ENCODE measurements at regions not wholly inside any gene's neighbourhood (a gene's known extent, or its start where the extent isn't known, plus 50 kb on each side); places are given as distances from the start of the nearest gene placed in this dataset.
A peak's percentile ranks its signal among the peaks of the same experiment; 100 is the strongest.
"Not testable (repeated sequence)": the region's sequence is repeated elsewhere in the genome, so short reads cannot be mapped to it uniquely, and the experiment has no call there.

- no peak overlapping the region for H3K27ac Mint-ChIP-seq
- intact Hi-C loops (cut with micrococcal nuclease) = loop anchor here in 1 of 2 donors (10.0 kb wide), 1 partner anchor 463 kb away; no protein-coding TSS in a partner anchor
- H3K4me3 ChIP-seq (ENCODE audit: low read length) = no peak overlapping the region
- no peaks in the 10 kb centered on the region for H3K4me1 ChIP-seq (ENCODE audit: control insufficient read depth in 2 of 2, insufficient read depth in 2 of 2, low read length in 2 of 2)
- no peaks in the 10 kb centered on the region for H3K36me3 Mint-ChIP-seq
- ChIA-PET CTCF (no interaction called here), POLR2A (no interaction called here)
- no peaks in the 10 kb centered on the region for H3K9me3 ChIP-seq (ENCODE audit: control insufficient read depth in 2 of 3, low read length in 3 of 3)
- ATAC-seq (no peak), DNase-seq (no peak)
- H3K27ac ChIP-seq (ENCODE audit: low read depth, low read length) = no peak overlapping the region
- H3K4me3 Mint-ChIP-seq = no peak overlapping the region
- no peaks in the 10 kb centered on the region for H3K27me3 ChIP-seq (ENCODE audit: control insufficient read depth in 2 of 2, insufficient read depth in 2 of 2, low read length in 2 of 2)
- peaks cover 0 to 3% (median 0%) of the 10 kb centered on the region in 11 donors for H3K9me3 Mint-ChIP-seq
- H3K27me3 Mint-ChIP-seq = no peaks in the 10 kb centered on the region
- no peaks in the 10 kb centered on the region for H3K4me1 Mint-ChIP-seq
- H3K36me3 ChIP-seq (ENCODE audit: control insufficient read depth in 2 of 3, insufficient read depth in 3 of 3, low read length in 3 of 3) = no peaks in the 10 kb centered on the region
Measured at GRCh38 chr7:81491573-81491972, 278.3 kb downstream of the HGF start.

- CTCF ChIA-PET = no interaction called here
- POLR2A ChIA-PET = no interaction called here
- Mint-ChIP-seq H3K4me3 (no peak overlapping the region), H3K27ac (no peak overlapping the region), H3K27me3 (no peaks in the 10 kb centered on the region), H3K36me3 (no peaks in the 10 kb centered on the region), H3K4me1 (no peaks in the 10 kb centered on the region), H3K9me3 (peaks cover 0 to 3% (median 0%) of the 10 kb centered on the region in 11 donors)
- DNase-seq (no peak), ATAC-seq (no peak)
- H3K36me3 ChIP-seq (ENCODE audit: control insufficient read depth in 2 of 3, insufficient read depth in 3 of 3, low read length in 3 of 3) = no peaks in the 10 kb centered on the region
- H3K4me1 ChIP-seq (ENCODE audit: control insufficient read depth in 2 of 2, insufficient read depth in 2 of 2, low read length in 2 of 2) = no peaks in the 10 kb centered on the region
- intact Hi-C loops (cut with micrococcal nuclease) = no loop called here
- no peak overlapping the region for H3K27ac ChIP-seq (ENCODE audit: low read depth, low read length)
- no peaks in the 10 kb centered on the region for H3K27me3 ChIP-seq (ENCODE audit: control insufficient read depth in 2 of 2, insufficient read depth in 2 of 2, low read length in 2 of 2)
- no peak overlapping the region for H3K4me3 ChIP-seq (ENCODE audit: low read length)
- no peaks in the 10 kb centered on the region for H3K9me3 ChIP-seq (ENCODE audit: control insufficient read depth in 2 of 3, low read length in 3 of 3)
Measured at GRCh38 chr7:81488210-81488609, 281.6 kb downstream of the HGF start.

- Histone ChIP-seq H3K4me3 (ENCODE audit: low read length) (no peak overlapping the region), H3K9me3 (ENCODE audit: control insufficient read depth in 2 of 3, low read length in 3 of 3) (no peaks in the 10 kb centered on the region), H3K4me1 (ENCODE audit: control insufficient read depth in 2 of 2, insufficient read depth in 2 of 2, low read length in 2 of 2) (no peaks in the 10 kb centered on the region), H3K27ac (ENCODE audit: low read depth, low read length) (no peak overlapping the region), H3K36me3 (ENCODE audit: control insufficient read depth in 2 of 3, insufficient read depth in 3 of 3, low read length in 3 of 3) (no peaks in the 10 kb centered on the region), H3K27me3 (ENCODE audit: control insufficient read depth in 2 of 2, insufficient read depth in 2 of 2, low read length in 2 of 2) (no peaks in the 10 kb centered on the region)
- Mint-ChIP-seq H3K27ac (no peak overlapping the region), H3K9me3 (peaks cover 0 to 3% (median 0%) of the 10 kb centered on the region in 11 donors), H3K4me3 (no peak overlapping the region), H3K4me1 (peaks cover 0 to 1% (median 0%) of the 10 kb centered on the region in 7 donors), H3K27me3 (no peaks in the 10 kb centered on the region), H3K36me3 (no peaks in the 10 kb centered on the region)
- DNase-seq (no peak), ATAC-seq (peak; percentile 61)
- intact Hi-C loops (cut with micrococcal nuclease) = no loop called here
- CTCF ChIA-PET = no interaction called here
- POLR2A ChIA-PET = no interaction called here
Measured at GRCh38 chr7:81487516-81487915, 282.3 kb downstream of the HGF start.

GRCh38 chr7:81484261-81484660 lies 285.6 kb downstream of the HGF start:
- H3K9me3 ChIP-seq (ENCODE audit: control insufficient read depth in 2 of 3, low read length in 3 of 3) = no peaks in the 10 kb centered on the region
- intact Hi-C loops (cut with micrococcal nuclease) = loop anchor here in 1 of 2 donors (5.0 kb wide), 2 partner anchors 998 to 1243 kb away; no protein-coding TSS in a partner anchor
- H3K4me3 ChIP-seq (ENCODE audit: low read length) = no peak overlapping the region
- Mint-ChIP-seq H3K27ac (no peak overlapping the region), H3K27me3 (no peaks in the 10 kb centered on the region), H3K4me3 (no peak overlapping the region), H3K4me1 (peaks cover 0 to 1% (median 0%) of the 10 kb centered on the region in 7 donors), H3K36me3 (no peaks in the 10 kb centered on the region), H3K9me3 (peaks cover 0 to 3% (median 0%) of the 10 kb centered on the region in 11 donors)
- no peak for ATAC-seq
- H3K4me1 ChIP-seq (ENCODE audit: control insufficient read depth in 2 of 2, insufficient read depth in 2 of 2, low read length in 2 of 2) = no peaks in the 10 kb centered on the region
- no peaks in the 10 kb centered on the region for H3K36me3 ChIP-seq (ENCODE audit: control insufficient read depth in 2 of 3, insufficient read depth in 3 of 3, low read length in 3 of 3)
- H3K27ac ChIP-seq (ENCODE audit: low read depth, low read length) = no peak overlapping the region
- H3K27me3 ChIP-seq (ENCODE audit: control insufficient read depth in 2 of 2, insufficient read depth in 2 of 2, low read length in 2 of 2) = no peaks in the 10 kb centered on the region
- CTCF ChIA-PET = interaction anchor here (0.7 kb wide), 1 partner anchor 44 kb away, joined by 3 read pairs; no protein-coding TSS in a partner anchor
- POLR2A ChIA-PET = no interaction called here
- no peak for DNase-seq

- peak in 1 of 9 donors; percentile 1 for DNase-seq
Measured at GRCh38 chr7:81482600-81483186, 287.2 kb downstream of the HGF start.

GRCh38 chr7:81478664-81479063 lies 291.2 kb downstream of the HGF start:
- Mint-ChIP-seq H3K27me3 (no peaks in the 10 kb centered on the region), H3K4me3 (no peak overlapping the region), H3K9me3 (peaks cover 0 to 6% (median 0%) of the 10 kb centered on the region in 11 donors), H3K36me3 (no peaks in the 10 kb centered on the region), H3K4me1 (peaks cover 0 to 3% (median 0%) of the 10 kb centered on the region in 7 donors), H3K27ac (no peak overlapping the region)
- ChIA-PET CTCF (no interaction called here), POLR2A (no interaction called here)
- H3K4me1 ChIP-seq (ENCODE audit: control insufficient read depth in 2 of 2, insufficient read depth in 2 of 2, low read length in 2 of 2) = no peaks in the 10 kb centered on the region
- intact Hi-C loops (cut with micrococcal nuclease) = no loop called here
- ATAC-seq (no peak), DNase-seq (no peak)
- H3K4me3 ChIP-seq (ENCODE audit: low read length) = no peak overlapping the region
- H3K27me3 ChIP-seq (ENCODE audit: control insufficient read depth in 2 of 2, insufficient read depth in 2 of 2, low read length in 2 of 2) = no peaks in the 10 kb centered on the region
- H3K36me3 ChIP-seq (ENCODE audit: control insufficient read depth in 2 of 3, insufficient read depth in 3 of 3, low read length in 3 of 3) = no peaks in the 10 kb centered on the region
- no peaks in the 10 kb centered on the region for H3K9me3 ChIP-seq (ENCODE audit: control insufficient read depth in 2 of 3, low read length in 3 of 3)
- H3K27ac ChIP-seq (ENCODE audit: low read depth, low read length) = no peak overlapping the region

More at GRCh38 chr7:81482600-81483186, 287.2 kb downstream of the HGF start:
- no peak for ATAC-seq
- peaks cover 0 to 3% (median 0%) of the 10 kb centered on the region in 11 donors for H3K9me3 Mint-ChIP-seq
- Histone ChIP-seq H3K4me1 (ENCODE audit: control insufficient read depth in 2 of 2, insufficient read depth in 2 of 2, low read length in 2 of 2) (no peaks in the 10 kb centered on the region), H3K27me3 (ENCODE audit: control insufficient read depth in 2 of 2, insufficient read depth in 2 of 2, low read length in 2 of 2) (no peaks in the 10 kb centered on the region), H3K27ac (ENCODE audit: low read depth, low read length) (no peak overlapping the region), H3K4me3 (ENCODE audit: low read length) (no peak overlapping the region), H3K9me3 (ENCODE audit: control insufficient read depth in 2 of 3, low read length in 3 of 3) (no peaks in the 10 kb centered on the region), H3K36me3 (ENCODE audit: control insufficient read depth in 2 of 3, insufficient read depth in 3 of 3, low read length in 3 of 3) (no peaks in the 10 kb centered on the region)
- CTCF ChIA-PET = no interaction called here
- intact Hi-C loops (cut with micrococcal nuclease) = loop anchor here (1.0 to 5.0 kb wide), 4 partner anchors 1000 to 1247 kb away; no protein-coding TSS in a partner anchor
- no peak overlapping the region for H3K27ac Mint-ChIP-seq
- POLR2A ChIA-PET = interaction anchor here (0.6 kb wide), 1 partner anchor 174 kb away, joined by 4 read pairs; no protein-coding TSS in a partner anchor
- H3K36me3 Mint-ChIP-seq = no peaks in the 10 kb centered on the region
- peaks cover 0 to 1% (median 0%) of the 10 kb centered on the region in 7 donors for H3K4me1 Mint-ChIP-seq
- H3K27me3 Mint-ChIP-seq = no peaks in the 10 kb centered on the region
- no peak overlapping the region for H3K4me3 Mint-ChIP-seq

- POLR2A ChIA-PET; H3K27ac Mint-ChIP-seq; H3K9me3 Mint-ChIP-seq; CTCF ChIA-PET; H3K4me1 ChIP-seq (ENCODE audit: control insufficient read depth in 2 of 2, insufficient read depth in 2 of 2, low read length in 2 of 2); H3K27me3 ChIP-seq (ENCODE audit: control insufficient read depth in 2 of 2, insufficient read depth in 2 of 2, low read length in 2 of 2); H3K36me3 ChIP-seq (ENCODE audit: control insufficient read depth in 2 of 3, insufficient read depth in 3 of 3, low read length in 3 of 3); DNase-seq; H3K4me1 Mint-ChIP-seq; H3K9me3 ChIP-seq (ENCODE audit: control insufficient read depth in 2 of 3, low read length in 3 of 3); H3K4me3 Mint-ChIP-seq; ATAC-seq; H3K27me3 Mint-ChIP-seq; H3K4me3 ChIP-seq (ENCODE audit: low read length); intact Hi-C loops (cut with micrococcal nuclease); H3K36me3 Mint-ChIP-seq; H3K27ac ChIP-seq (ENCODE audit: low read depth, low read length): not testable (repeated sequence)
Measured at GRCh38 chr7:81478201-81478600, 291.6 kb downstream of the HGF start.

Measured in naive thymus-derived CD4-positive, alpha-beta T cell (primary cell).